HepG2 (cell line): ENCODE measurements at regions not wholly inside any gene's neighbourhood (a gene's known extent, or its start where the extent isn't known, plus 50 kb on each side); places are given as distances from the start of the nearest gene placed in this dataset.

ENCODE experiments used
- CBX2 ChIP-seq, 2 experiments: fragments of 200-600 bp in 1 of 2; sonication (generic); formaldehyde crosslinking in 1 of 2; IDR thresholded peaks; 2 replicates each; pipeline versions ENCODE4 v1.7.0 to v1.8.1; 2018 to 2022; ENCODE audit warnings: low read depth in 2 of 2, low read length in 1 of 2, mild to moderate bottlenecking in 1 of 2, missing genetic modification reagents in 1 of 2
- HDAC2 ChIP-seq: sonication (generic); formaldehyde crosslinking; IDR thresholded peaks from 2 replicates; pipeline ENCODE4 v1.4.0; 2020; ENCODE audit warnings: missing genetic modification reagents
- KDM1A ChIP-seq: IDR thresholded peaks from 2 replicates; pipeline ENCODE4 v1.6.1; 2016; ENCODE audit warnings: missing compliant biosample characterization
- NFIB ChIP-seq: sonication (generic); formaldehyde crosslinking; IDR thresholded peaks from 2 replicates; pipeline ENCODE4 v1.9.0; 2021; ENCODE audit warnings: missing genetic modification reagents, mild to moderate bottlenecking, borderline replicate concordance
- RAD51 ChIP-seq: fragments of 450-650 bp; IDR thresholded peaks from 2 replicates; pipeline ENCODE4 v1.6.1; 2016; ENCODE audit warnings: borderline replicate concordance
- SP1 ChIP-seq, 2 experiments: fragments of 450-650 bp in 1 of 2; sonication (generic) in 1 of 2; formaldehyde crosslinking in 1 of 2; IDR thresholded peaks; 2 replicates each; pipeline versions ENCODE4 v1.4.0 to v1.6.1; 2016 to 2020; ENCODE audit warnings: missing genetic modification reagents in 1 of 2
- YY1 ChIP-seq: IDR thresholded peaks from 2 replicates; pipeline ENCODE4 v1.6.1; 2011; ENCODE audit warnings: low read length, low read depth, moderate library complexity, mild to moderate bottlenecking; ENCODE audit not compliant: insufficient read depth, insufficient replicate concordance
- ZNF331 ChIP-seq: sonication (generic); formaldehyde crosslinking; IDR thresholded peaks from 2 replicates; pipeline ENCODE4 v1.4.0; 2020; ENCODE audit warnings: missing genetic modification reagents
- ZNF337 ChIP-seq: sonication (generic); formaldehyde crosslinking; IDR thresholded peaks from 2 replicates; pipeline ENCODE4 v1.5.1; 2020; ENCODE audit warnings: missing genetic modification reagents, low read depth, mild to moderate bottlenecking, borderline replicate concordance
- ZNF33B ChIP-seq: sonication (generic); formaldehyde crosslinking; IDR thresholded peaks from 2 replicates; pipeline ENCODE4 v1.5.1; 2020; ENCODE audit warnings: mild to moderate bottlenecking, missing genetic modification reagents
- ZNF44 ChIP-seq: sonication (generic); formaldehyde crosslinking; IDR thresholded peaks from 2 replicates; pipeline ENCODE4 v1.5.1; 2020; ENCODE audit warnings: mild to moderate bottlenecking, missing genetic modification reagents
- ZNF484 ChIP-seq: sonication (generic); formaldehyde crosslinking; IDR thresholded peaks from 2 replicates; pipeline ENCODE4 v1.5.1; 2020; ENCODE audit warnings: mild to moderate bottlenecking, low read depth, missing genetic modification reagents, borderline replicate concordance
- ZNF543 ChIP-seq: sonication (generic); formaldehyde crosslinking; IDR thresholded peaks from 2 replicates; pipeline ENCODE4 v1.4.0; 2020; ENCODE audit warnings: mild to moderate bottlenecking, missing genetic modification reagents
- ZNF737 ChIP-seq: sonication (generic); formaldehyde crosslinking; IDR thresholded peaks from 2 replicates; pipeline ENCODE4 v1.5.0; 2020; ENCODE audit warnings: missing genetic modification reagents, mild to moderate bottlenecking, borderline replicate concordance
- ZNF850 ChIP-seq: sonication (generic); formaldehyde crosslinking; conservative IDR thresholded peaks from 2 replicates; pipeline ENCODE4 v1.9.0; 2021; ENCODE audit warnings: mild to moderate bottlenecking, missing genetic modification reagents
- TF ChIP-seq, protein P1 (sequence below): sonication (generic); formaldehyde crosslinking; IDR thresholded peaks from 2 replicates; pipeline ENCODE4 v1.5.0; 2020; ENCODE audit warnings: mild to moderate bottlenecking, missing genetic modification reagents
- TF ChIP-seq, protein P2 (sequence below): sonication (generic); formaldehyde crosslinking; IDR thresholded peaks from 2 replicates; pipeline ENCODE4 v1.8.1; 2023; ENCODE audit warnings: mild to moderate bottlenecking, moderate library complexity, missing genetic modification reagents
- TF ChIP-seq, protein P3 (sequence below): sonication (generic); formaldehyde crosslinking; IDR thresholded peaks from 2 replicates; pipeline ENCODE4 v1.5.0; 2020; ENCODE audit warnings: missing genetic modification reagents, mild to moderate bottlenecking, borderline replicate concordance
- TF ChIP-seq, protein P4 (sequence below): sonication (generic); formaldehyde crosslinking; IDR thresholded peaks from 2 replicates; pipeline ENCODE4 v1.4.0; 2020; ENCODE audit warnings: missing genetic modification reagents
- TF ChIP-seq, protein P5 (sequence below): sonication (generic); formaldehyde crosslinking; IDR thresholded peaks from 2 replicates; pipeline ENCODE4 v1.9.0; 2021; ENCODE audit warnings: missing genetic modification reagents, borderline replicate concordance

DNA sequence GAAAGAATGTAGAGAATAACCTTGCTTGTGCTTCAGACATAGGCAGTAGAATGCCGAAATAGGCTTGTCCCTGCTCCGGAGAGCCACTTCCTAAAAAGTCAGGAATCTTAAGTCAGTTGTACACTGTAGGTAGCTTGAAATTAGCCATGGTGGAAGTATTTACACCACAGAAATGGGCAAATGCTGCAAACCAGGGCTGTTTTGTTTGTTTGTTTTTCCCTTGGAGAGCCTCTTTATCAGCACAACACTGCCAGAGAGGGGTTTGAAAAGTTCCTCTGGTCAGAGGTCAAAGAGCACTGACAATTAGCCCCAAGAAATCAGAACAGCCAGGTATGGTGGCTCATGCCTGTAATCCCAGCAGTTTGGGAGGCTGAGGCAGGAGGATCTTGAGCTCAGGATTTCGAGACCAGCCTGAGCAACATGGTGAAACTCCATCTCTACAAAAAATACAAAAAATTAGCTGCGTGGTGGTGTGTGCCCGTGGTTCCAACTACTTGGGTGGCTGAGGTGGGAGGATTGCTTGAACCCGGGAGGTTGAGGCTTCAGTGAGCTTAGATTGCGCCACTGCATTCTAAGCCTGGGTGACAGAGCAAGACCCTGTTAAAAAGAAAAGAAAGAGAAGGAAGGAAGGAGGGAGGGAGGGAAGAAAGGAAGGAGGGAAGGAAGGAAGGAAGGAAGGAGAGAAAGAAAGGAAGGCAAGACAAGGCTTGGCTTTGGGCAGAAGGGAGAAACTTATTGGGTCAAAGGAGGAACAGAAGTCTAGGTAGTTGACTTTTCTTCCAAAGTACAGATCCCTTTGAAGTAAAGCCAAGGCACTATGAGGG is 61.0 kb upstream of the ZMYND8 start (continued):
- TF ChIP-seq, protein P1, sequence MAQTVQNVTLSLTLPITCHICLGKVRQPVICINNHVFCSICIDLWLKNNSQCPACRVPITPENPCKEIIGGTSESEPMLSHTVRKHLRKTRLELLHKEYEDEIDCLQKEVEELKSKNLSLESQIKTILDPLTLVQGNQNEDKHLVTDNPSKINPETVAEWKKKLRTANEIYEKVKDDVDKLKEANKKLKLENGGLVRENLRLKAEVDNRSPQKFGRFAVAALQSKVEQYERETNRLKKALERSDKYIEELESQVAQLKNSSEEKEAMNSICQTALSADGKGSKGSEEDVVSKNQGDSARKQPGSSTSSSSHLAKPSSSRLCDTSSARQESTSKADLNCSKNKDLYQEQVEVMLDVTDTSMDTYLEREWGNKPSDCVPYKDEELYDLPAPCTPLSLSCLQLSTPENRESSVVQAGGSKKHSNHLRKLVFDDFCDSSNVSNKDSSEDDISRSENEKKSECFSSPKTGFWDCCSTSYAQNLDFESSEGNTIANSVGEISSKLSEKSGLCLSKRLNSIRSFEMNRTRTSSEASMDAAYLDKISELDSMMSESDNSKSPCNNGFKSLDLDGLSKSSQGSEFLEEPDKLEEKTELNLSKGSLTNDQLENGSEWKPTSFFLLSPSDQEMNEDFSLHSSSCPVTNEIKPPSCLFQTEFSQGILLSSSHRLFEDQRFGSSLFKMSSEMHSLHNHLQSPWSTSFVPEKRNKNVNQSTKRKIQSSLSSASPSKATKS (CRISPR knock-in tag), result no peak
- TF ChIP-seq, protein P2, sequence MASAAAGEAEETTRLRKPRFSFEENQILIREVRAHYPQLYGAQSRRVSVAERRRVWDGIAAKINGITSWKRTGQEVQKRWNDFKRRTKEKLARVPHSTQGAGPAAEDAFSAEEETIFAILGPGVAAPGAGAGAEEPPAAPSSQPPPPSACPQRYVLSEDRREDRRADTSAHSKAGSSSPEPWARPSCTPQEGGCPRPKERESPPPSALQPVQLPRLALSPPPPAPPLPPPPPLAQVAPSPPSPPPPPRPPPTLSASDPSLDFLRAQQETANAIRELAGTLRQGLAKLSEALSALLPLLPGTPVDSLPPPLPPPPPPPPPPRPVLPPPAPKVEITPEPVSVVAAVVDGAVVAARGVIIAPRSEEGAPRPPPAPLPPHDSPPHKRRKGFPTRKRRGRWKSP (CRISPR knock-in tag), result no peak
- TF ChIP-seq YY1, result no peak
- no peak for TF ChIP-seq RAD51
- TF ChIP-seq ZNF737 (CRISPR knock-in tag), result no peak
- TF ChIP-seq HDAC2, result peak; percentile 80
- TF ChIP-seq, protein P3, sequence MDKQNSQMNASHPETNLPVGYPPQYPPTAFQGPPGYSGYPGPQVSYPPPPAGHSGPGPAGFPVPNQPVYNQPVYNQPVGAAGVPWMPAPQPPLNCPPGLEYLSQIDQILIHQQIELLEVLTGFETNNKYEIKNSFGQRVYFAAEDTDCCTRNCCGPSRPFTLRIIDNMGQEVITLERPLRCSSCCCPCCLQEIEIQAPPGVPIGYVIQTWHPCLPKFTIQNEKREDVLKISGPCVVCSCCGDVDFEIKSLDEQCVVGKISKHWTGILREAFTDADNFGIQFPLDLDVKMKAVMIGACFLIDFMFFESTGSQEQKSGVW, result no peak
- TF ChIP-seq ZNF850 (CRISPR knock-in tag), result no peak
- TF ChIP-seq ZNF337, result no peak
- TF ChIP-seq ZNF33B, result 0 out of 2 replicates have a peak, but pooled peaks have one; percentile 9
- TF ChIP-seq, protein P4, sequence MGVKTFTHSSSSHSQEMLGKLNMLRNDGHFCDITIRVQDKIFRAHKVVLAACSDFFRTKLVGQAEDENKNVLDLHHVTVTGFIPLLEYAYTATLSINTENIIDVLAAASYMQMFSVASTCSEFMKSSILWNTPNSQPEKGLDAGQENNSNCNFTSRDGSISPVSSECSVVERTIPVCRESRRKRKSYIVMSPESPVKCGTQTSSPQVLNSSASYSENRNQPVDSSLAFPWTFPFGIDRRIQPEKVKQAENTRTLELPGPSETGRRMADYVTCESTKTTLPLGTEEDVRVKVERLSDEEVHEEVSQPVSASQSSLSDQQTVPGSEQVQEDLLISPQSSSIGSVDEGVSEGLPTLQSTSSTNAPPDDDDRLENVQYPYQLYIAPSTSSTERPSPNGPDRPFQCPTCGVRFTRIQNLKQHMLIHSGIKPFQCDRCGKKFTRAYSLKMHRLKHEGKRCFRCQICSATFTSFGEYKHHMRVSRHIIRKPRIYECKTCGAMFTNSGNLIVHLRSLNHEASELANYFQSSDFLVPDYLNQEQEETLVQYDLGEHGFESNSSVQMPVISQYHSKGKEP, result no peak
- TF ChIP-seq SP1 (IDR thresholded peaks at IDR 0.05), result no peak
- TF ChIP-seq SP1 (CRISPR knock-in tag; IDR thresholded peaks at IDR 0.05), result no peak
- no peak for TF ChIP-seq CBX2 (IDR thresholded peaks at IDR 0.05; ENCODE audit: low read depth, low read length)
- TF ChIP-seq CBX2 (CRISPR knock-in tag; IDR thresholded peaks at IDR 0.05; ENCODE audit: low read depth), result no peak
- TF ChIP-seq ZNF543 (CRISPR knock-in tag), result no peak
- TF ChIP-seq ZNF331, result peak; percentile 65; the same call in 1 of the 2 replicates
- TF ChIP-seq, protein P5, sequence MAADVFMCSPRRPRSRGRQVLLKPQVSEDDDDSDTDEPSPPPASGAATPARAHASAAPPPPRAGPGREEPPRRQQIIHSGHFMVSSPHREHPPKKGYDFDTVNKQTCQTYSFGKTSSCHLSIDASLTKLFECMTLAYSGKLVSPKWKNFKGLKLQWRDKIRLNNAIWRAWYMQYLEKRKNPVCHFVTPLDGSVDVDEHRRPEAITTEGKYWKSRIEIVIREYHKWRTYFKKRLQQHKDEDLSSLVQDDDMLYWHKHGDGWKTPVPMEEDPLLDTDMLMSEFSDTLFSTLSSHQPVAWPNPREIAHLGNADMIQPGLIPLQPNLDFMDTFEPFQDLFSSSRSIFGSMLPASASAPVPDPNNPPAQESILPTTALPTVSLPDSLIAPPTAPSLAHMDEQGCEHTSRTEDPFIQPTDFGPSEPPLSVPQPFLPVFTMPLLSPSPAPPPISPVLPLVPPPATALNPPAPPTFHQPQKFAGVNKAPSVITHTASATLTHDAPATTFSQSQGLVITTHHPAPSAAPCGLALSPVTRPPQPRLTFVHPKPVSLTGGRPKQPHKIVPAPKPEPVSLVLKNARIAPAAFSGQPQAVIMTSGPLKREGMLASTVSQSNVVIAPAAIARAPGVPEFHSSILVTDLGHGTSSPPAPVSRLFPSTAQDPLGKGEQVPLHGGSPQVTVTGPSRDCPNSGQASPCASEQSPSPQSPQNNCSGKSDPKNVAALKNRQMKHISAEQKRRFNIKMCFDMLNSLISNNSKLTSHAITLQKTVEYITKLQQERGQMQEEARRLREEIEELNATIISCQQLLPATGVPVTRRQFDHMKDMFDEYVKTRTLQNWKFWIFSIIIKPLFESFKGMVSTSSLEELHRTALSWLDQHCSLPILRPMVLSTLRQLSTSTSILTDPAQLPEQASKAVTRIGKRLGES (CRISPR knock-in tag), result no peak
- TF ChIP-seq ZNF44 (CRISPR knock-in tag), result no peak
- TF ChIP-seq ZNF484 (CRISPR knock-in tag), result no peak
- TF ChIP-seq KDM1A (CRISPR knock-in tag), result peak; percentile 81
- no peak for TF ChIP-seq NFIB (CRISPR knock-in tag)
